ENCODE measurements at regions not wholly inside any gene's neighbourhood (a gene's known extent, or its start where the extent isn't known, plus 50 kb on each side); places are given as distances from the start of the nearest gene placed in this dataset.

GRCh38 chr10:10591715-10592341 lies 425.8 kb upstream of the CELF2 start:
- no peak for TF ChIP-seq YY1 (IDR thresholded peaks at IDR 0.05; ENCODE audit: insufficient read depth, insufficient read length)
- TF ChIP-seq SUZ12 (IDR thresholded peaks at IDR 0.05; ENCODE audit: extremely low read depth, insufficient read depth, insufficient read length), result no peak
